CD14-positive monocyte (primary cell): ENCODE measurements at regions not wholly inside any gene's neighbourhood (a gene's known extent, or its start where the extent isn't known, plus 50 kb on each side); places are given as distances from the start of the nearest gene placed in this dataset.

ENCODE experiments used
- DNase-seq, 3 donors: peaks; one replicate each; pipeline ENCODE4 v3.0.0-alpha.2; 2011 to 2022
- H2AFZ ChIP-seq: 2 replicates; pipeline ENCODE4 v1.6.0; 2012; ENCODE audit warnings: mild to moderate bottlenecking, low read depth, low read length, inconsistent platforms; ENCODE audit not compliant: insufficient read depth, poor library complexity, severe bottlenecking
- H3K27ac ChIP-seq, 2 donors: 1 replicate in 1 of 2; 2 replicates in 1 of 2; pipeline ENCODE4 v1.5.1; 2012 to 2013; ENCODE audit warnings: low read length in 2 of 2, control low read depth in 1 of 2, inconsistent platforms in 1 of 2, low read depth in 1 of 2, mild to moderate bottlenecking in 1 of 2
- H3K27me3 ChIP-seq, 2 donors: one replicate each; pipeline versions ENCODE4 v1.6.0 to v1.6.1; 2011 to 2013; ENCODE audit warnings: low read length in 2 of 2; ENCODE audit not compliant: control insufficient read depth in 2 of 2, insufficient read depth in 2 of 2
- H3K36me3 ChIP-seq, 2 donors: replicated peaks in 1 of 2; 1 replicate in 1 of 2; 2 replicates in 1 of 2; pipeline versions ENCODE4 v1.5.1 to v1.6.1; 2012 to 2013; ENCODE audit warnings: low read length in 2 of 2, control low read depth in 1 of 2, inconsistent platforms in 1 of 2, mild to moderate bottlenecking in 1 of 2; ENCODE audit not compliant: insufficient read depth in 2 of 2, control insufficient read depth in 1 of 2
- H3K4me1 ChIP-seq, 2 donors: 1 replicate in 1 of 2; 2 replicates in 1 of 2; pipeline versions ENCODE4 v1.5.1 to v1.6.1; 2012 to 2013; ENCODE audit warnings: low read length in 2 of 2, control low read depth in 1 of 2, inconsistent platforms in 1 of 2, mild to moderate bottlenecking in 1 of 2, moderate library complexity in 1 of 2; ENCODE audit not compliant: insufficient read depth in 2 of 2, control insufficient read depth in 1 of 2
- H3K4me2 ChIP-seq: replicated peaks from 2 replicates; pipeline ENCODE3; 2012; ENCODE audit warnings: low read length, moderate library complexity, mild to moderate bottlenecking; ENCODE audit not compliant: poor library complexity, severe bottlenecking; ENCODE audit errors: extremely low read depth
- H3K4me3 ChIP-seq, 3 experiments: fragments of 200-600 bp in 1 of 3; sonication (generic) in 1 of 3; replicated peaks in 1 of 3; 1 replicate in 2 of 3; 2 replicates in 1 of 3; pipeline ENCODE4 v1.5.1; 2011 to 2013; ENCODE audit warnings: low read length in 3 of 3, mild to moderate bottlenecking in 3 of 3, control low read depth in 2 of 3, low read depth in 2 of 3, inconsistent platforms in 1 of 3, moderate library complexity in 1 of 3
- H3K79me2 ChIP-seq: 2 replicates; pipeline ENCODE4 v1.6.0; 2012; ENCODE audit warnings: mild to moderate bottlenecking, control low read depth, inconsistent platforms, low read length, moderate library complexity; ENCODE audit not compliant: insufficient read depth
- H3K9ac ChIP-seq: 2 replicates; pipeline ENCODE4 v1.6.0; 2017; ENCODE audit warnings: low read length, mild to moderate bottlenecking; ENCODE audit not compliant: insufficient read depth, poor library complexity, severe bottlenecking
- H3K9me3 ChIP-seq, 2 donors: replicated peaks in 1 of 2; 1 replicate in 1 of 2; 2 replicates in 1 of 2; pipeline versions ENCODE4 v1.5.1 to v1.6.1; 2012 to 2013; ENCODE audit warnings: low read length in 2 of 2, control low read depth in 1 of 2; ENCODE audit not compliant: control insufficient read depth in 1 of 2, insufficient read depth in 1 of 2
- H4K20me1 ChIP-seq: 2 replicates; pipeline ENCODE4 v1.6.0; 2012; ENCODE audit warnings: mild to moderate bottlenecking, low read length, control low read depth, moderate library complexity; ENCODE audit not compliant: insufficient read depth
- H3K27ac Mint-ChIP-seq, 7 donors: one replicate each; pipeline ENCODE4 v1.8.0; 2020; ENCODE audit warnings: mild to moderate bottlenecking in 7 of 7, mixed read lengths in 7 of 7, moderate library complexity in 6 of 7, inconsistent platforms in 2 of 7
- H3K27me3 Mint-ChIP-seq, 3 donors: one replicate each; pipeline ENCODE4 v1.8.0; 2021 to 2022; ENCODE audit warnings: low read depth in 3 of 3, mild to moderate bottlenecking in 3 of 3, mixed read lengths in 3 of 3, moderate library complexity in 3 of 3, inconsistent platforms in 1 of 3
- H3K36me3 Mint-ChIP-seq, 2 donors: one replicate each; pipeline ENCODE4 v1.8.0; 2020; ENCODE audit warnings: mixed read lengths in 2 of 2, inconsistent platforms in 1 of 2, mild to moderate bottlenecking in 1 of 2
- H3K4me1 Mint-ChIP-seq: one replicate; pipeline ENCODE4 v1.8.0; 2020; ENCODE audit warnings: mild to moderate bottlenecking, mixed read lengths
- H3K4me3 Mint-ChIP-seq, 2 donors: one replicate each; pipeline ENCODE4 v1.8.0; 2020; ENCODE audit warnings: mild to moderate bottlenecking in 2 of 2, mixed read lengths in 2 of 2, moderate library complexity in 1 of 2
- H3K9me3 Mint-ChIP-seq, 7 donors: one replicate each; pipeline ENCODE4 v1.8.0; 2020 to 2022; ENCODE audit warnings: mixed read lengths in 7 of 7, mild to moderate bottlenecking in 6 of 7, moderate library complexity in 6 of 7, inconsistent platforms in 2 of 7
- CTCF ChIP-seq: fragments of 200-600 bp; IDR thresholded peaks from one replicate; pipeline ENCODE4 v1.8.0; 2022; ENCODE audit warnings: antibody characterized with exemption, mild to moderate bottlenecking
- WGBS: methylation state at CpG from one replicate; pipeline ENCODE4 v1.1.5; 2013; ENCODE audit warnings: missing lambda C conversion rate; ENCODE audit not compliant: insufficient coverage; 5-methylcytosine and 5-hydroxymethylcytosine counted together
- intact Hi-C, 2 donors: fragments of 100-400 bp; cut with micrococcal nuclease; formaldehyde crosslinking; loops; one replicate each; pipeline versions ENCODE4 v1.15.0 to v1.15.1; 2023

DNA sequence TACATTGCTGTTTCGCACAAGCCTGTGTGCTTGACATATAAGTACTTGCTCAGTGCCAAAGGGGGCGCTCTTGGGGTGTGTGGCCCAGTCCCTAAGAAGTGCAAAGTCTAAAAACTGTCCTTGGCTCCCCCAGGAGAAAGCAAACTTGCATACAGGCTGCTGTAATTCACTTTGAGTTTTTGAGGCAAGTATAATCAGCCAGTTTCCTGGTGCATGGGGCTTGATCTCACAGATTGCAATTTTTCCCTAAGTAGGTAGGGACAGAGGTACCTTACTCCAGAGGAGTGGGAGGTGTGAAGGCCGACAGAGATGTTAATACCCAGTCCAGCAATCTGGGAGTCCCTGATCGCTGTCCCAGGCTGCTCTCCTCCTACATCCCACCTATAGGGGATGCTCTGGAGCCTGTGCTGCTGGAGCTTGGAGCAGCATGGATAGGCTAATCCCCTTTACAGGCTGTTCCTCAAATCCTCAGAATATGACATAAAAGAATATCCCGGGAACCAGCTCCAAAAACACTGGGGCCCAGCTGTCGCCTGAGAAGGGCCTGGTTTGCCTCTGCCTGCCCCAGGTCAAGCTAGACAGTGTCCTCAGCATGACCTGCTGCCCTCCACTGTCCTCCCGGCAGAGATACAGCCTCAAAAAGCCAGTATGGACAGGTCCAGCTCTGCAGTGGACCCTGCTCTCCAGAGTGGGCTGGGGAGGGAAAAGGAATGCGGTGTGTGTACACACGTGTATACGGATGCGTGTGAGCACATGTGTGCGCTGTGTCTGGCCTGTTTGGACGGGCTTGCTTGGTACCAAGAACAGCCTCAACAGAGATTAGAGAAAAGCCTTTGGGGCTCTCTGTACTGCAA lies 136.5 kb upstream of the HAAO start:
- H3K36me3 Mint-ChIP-seq = no peaks in the 10 kb centered on the region
- Histone ChIP-seq H3K27me3 (no peaks in the 10 kb centered on the region), H3K36me3 (no peaks in the 10 kb centered on the region), H3K4me3 (no peak overlapping the region), H3K9ac (no peak overlapping the region), H2AFZ (peak overlapping the region; percentile 15), H3K27ac (no peak overlapping the region), H4K20me1 (no peaks in the 10 kb centered on the region), H3K4me1 (peaks cover 5 to 8% of the 10 kb centered on the region in 2 donors), H3K4me2 (no peak overlapping the region), H3K79me2 (no peaks in the 10 kb centered on the region), H3K9me3 (no peaks in the 10 kb centered on the region)
- H3K27ac Mint-ChIP-seq = no peak overlapping the region
- no peak for DNase-seq
- WGBS = 75% methylated on average over 7 of the region's 13 CpGs
- TF ChIP-seq CTCF = peak; percentile 21
- H3K27me3 Mint-ChIP-seq = peaks cover 0 to 2% (median 1%) of the 10 kb centered on the region in 3 donors
- intact Hi-C loops = no loop called here
- no peaks in the 10 kb centered on the region for H3K9me3 Mint-ChIP-seq
- peaks cover 31% of the 10 kb centered on the region for H3K4me1 Mint-ChIP-seq
- no peak overlapping the region for H3K4me3 Mint-ChIP-seq

DNA sequence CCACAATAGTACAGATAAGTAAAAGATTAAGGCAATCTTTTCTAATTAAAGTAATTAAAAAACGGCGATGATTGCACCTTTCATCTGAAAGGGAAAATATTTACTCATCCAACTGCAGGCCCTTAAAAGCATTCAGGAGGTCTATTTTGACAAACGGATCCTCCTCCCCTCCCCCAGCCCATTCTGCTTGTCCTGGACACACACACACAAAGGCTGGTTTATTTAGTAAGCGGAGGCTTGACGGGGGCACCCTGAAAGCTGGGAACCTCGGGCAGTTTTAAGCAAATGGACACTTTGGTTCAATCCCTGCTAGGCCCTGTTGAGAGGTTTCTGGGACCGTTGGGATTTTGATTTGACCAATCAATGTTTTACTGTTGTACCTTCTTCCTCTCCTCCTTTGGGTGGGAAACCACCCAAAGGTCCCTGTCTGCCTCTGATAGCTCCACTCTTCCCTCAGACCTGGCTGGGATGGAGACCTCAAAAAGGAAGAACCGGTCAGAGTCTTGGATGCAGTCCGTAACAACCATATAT lies 135.8 kb upstream of the HAAO start:
- no peak overlapping the region for H3K4me2 ChIP-seq

More for the DNA sequence above, 135.8 kb upstream of the HAAO start:
- Mint-ChIP-seq H3K4me1 (peaks cover 27% of the 10 kb centered on the region), H3K9me3 (no peaks in the 10 kb centered on the region), H3K27ac (no peak overlapping the region), H3K27me3 (peaks cover 0 to 2% (median 1%) of the 10 kb centered on the region in 3 donors), H3K36me3 (no peaks in the 10 kb centered on the region), H3K4me3 (no peak overlapping the region)
- Histone ChIP-seq H3K4me3 (no peak overlapping the region), H3K4me1 (peaks cover 5 to 8% of the 10 kb centered on the region in 2 donors), H2AFZ (peak overlapping the region; percentile 15), H3K9me3 (no peaks in the 10 kb centered on the region), H3K9ac (no peak overlapping the region), H3K27me3 (no peaks in the 10 kb centered on the region), H3K36me3 (no peaks in the 10 kb centered on the region), H3K79me2 (no peaks in the 10 kb centered on the region), H3K27ac (no peak overlapping the region), H4K20me1 (no peaks in the 10 kb centered on the region)
- DNase-seq = no peak
- WGBS = 60% methylated on average over 1 of the region's 9 CpGs
- intact Hi-C loops = no loop called here
- no peak for TF ChIP-seq CTCF
